Neutrophil (primary cell): ENCODE measurements at regions not wholly inside any gene's neighbourhood (a gene's known extent, or its start where the extent isn't known, plus 50 kb on each side); places are given as distances from the start of the nearest gene placed in this dataset.

ENCODE experiments used
- H3K27ac ChIP-seq: fragments of 200-600 bp; sonication (generic); 2 replicates; pipeline ENCODE4 v1.5.1; 2016; ENCODE audit warnings: mild to moderate bottlenecking, moderate library complexity
- H3K27me3 ChIP-seq: fragments of 200-600 bp; sonication (generic); 2 replicates; pipeline ENCODE4 v1.6.0; 2016; ENCODE audit warnings: mild to moderate bottlenecking
- H3K36me3 ChIP-seq: fragments of 200-600 bp; sonication (generic); 2 replicates; pipeline ENCODE4 v1.5.1; 2017
- H3K4me1 ChIP-seq, 2 experiments: fragments of 200-600 bp in 1 of 2; sonication (generic) in 1 of 2; 1 replicate in 1 of 2; 2 replicates in 1 of 2; pipeline versions ENCODE4 v1.5.1 to v1.6.1; 2013 to 2016; ENCODE audit warnings: low read depth in 1 of 2, low read length in 1 of 2, mild to moderate bottlenecking in 1 of 2, moderate library complexity in 1 of 2; ENCODE audit not compliant: control insufficient read depth in 1 of 2, insufficient read depth in 1 of 2
- H3K4me3 ChIP-seq, 2 experiments: fragments of 200-600 bp in 1 of 2; sonication (generic) in 1 of 2; 1 replicate in 1 of 2; 2 replicates in 1 of 2; pipeline ENCODE4 v1.5.1; 2013 to 2016; ENCODE audit warnings: low read depth in 1 of 2, low read length in 1 of 2, mild to moderate bottlenecking in 1 of 2, moderate library complexity in 1 of 2
- H3K9me3 ChIP-seq: fragments of 200-600 bp; sonication (generic); 2 replicates; pipeline ENCODE4 v1.5.1; 2016
- CTCF ChIP-seq: fragments of 200-600 bp; sonication (generic); IDR thresholded peaks from 2 replicates; pipeline ENCODE4 v1.5.1; 2016; ENCODE audit warnings: antibody characterized with exemption

GRCh38 chr5:3201121-3201520, 394.5 kb upstream of the IRX1 start:
- Histone ChIP-seq H3K27ac (no peak overlapping the region), H3K4me1 (no peaks in the 10 kb centered on the region), H3K36me3 (no peaks in the 10 kb centered on the region), H3K27me3 (peaks cover 27% of the 10 kb centered on the region), H3K4me3 (no peak overlapping the region), H3K9me3 (no peaks in the 10 kb centered on the region)
- TF ChIP-seq CTCF = no peak

- Histone ChIP-seq H3K4me1 (no peaks in the 10 kb centered on the region), H3K9me3 (no peaks in the 10 kb centered on the region), H3K4me3 (no peak overlapping the region), H3K27me3 (peaks cover 30% of the 10 kb centered on the region), H3K36me3 (no peaks in the 10 kb centered on the region), H3K27ac (no peak overlapping the region)
- TF ChIP-seq CTCF = no peak
Measured at GRCh38 chr5:3199962-3200755, 395.5 kb upstream of the IRX1 start.

GRCh38 chr5:3198074-3198449, 397.6 kb upstream of the IRX1 start:
- Histone ChIP-seq H3K36me3 (no peaks in the 10 kb centered on the region), H3K27me3 (peaks cover 35% of the 10 kb centered on the region), H3K4me1 (no peaks in the 10 kb centered on the region), H3K9me3 (no peaks in the 10 kb centered on the region), H3K27ac (no peak overlapping the region), H3K4me3 (no peak overlapping the region)
- no peak for TF ChIP-seq CTCF

GRCh38 chr5:3197304-3198073, 398.1 kb upstream of the IRX1 start:
- Histone ChIP-seq H3K4me3 (no peak overlapping the region), H3K27ac (no peak overlapping the region), H3K36me3 (no peaks in the 10 kb centered on the region), H3K9me3 (no peaks in the 10 kb centered on the region), H3K4me1 (no peaks in the 10 kb centered on the region), H3K27me3 (peaks cover 35% of the 10 kb centered on the region)
- no peak for TF ChIP-seq CTCF

GRCh38 chr5:3195994-3196393, 399.6 kb upstream of the IRX1 start:
- Histone ChIP-seq H3K27ac (no peak overlapping the region), H3K9me3 (no peaks in the 10 kb centered on the region), H3K4me3 (no peak overlapping the region), H3K36me3 (no peaks in the 10 kb centered on the region), H3K4me1 (no peaks in the 10 kb centered on the region), H3K27me3 (peaks cover 35% of the 10 kb centered on the region)
- TF ChIP-seq CTCF = no peak
